ENCODE measurements at regions not wholly inside any gene's neighbourhood (a gene's known extent, or its start where the extent isn't known, plus 50 kb on each side); places are given as distances from the start of the nearest gene placed in this dataset.

GRCh38 chr3:86695752-86696151 is 295.2 kb downstream of the VGLL3 start:
- TF ChIP-seq, protein P1, sequence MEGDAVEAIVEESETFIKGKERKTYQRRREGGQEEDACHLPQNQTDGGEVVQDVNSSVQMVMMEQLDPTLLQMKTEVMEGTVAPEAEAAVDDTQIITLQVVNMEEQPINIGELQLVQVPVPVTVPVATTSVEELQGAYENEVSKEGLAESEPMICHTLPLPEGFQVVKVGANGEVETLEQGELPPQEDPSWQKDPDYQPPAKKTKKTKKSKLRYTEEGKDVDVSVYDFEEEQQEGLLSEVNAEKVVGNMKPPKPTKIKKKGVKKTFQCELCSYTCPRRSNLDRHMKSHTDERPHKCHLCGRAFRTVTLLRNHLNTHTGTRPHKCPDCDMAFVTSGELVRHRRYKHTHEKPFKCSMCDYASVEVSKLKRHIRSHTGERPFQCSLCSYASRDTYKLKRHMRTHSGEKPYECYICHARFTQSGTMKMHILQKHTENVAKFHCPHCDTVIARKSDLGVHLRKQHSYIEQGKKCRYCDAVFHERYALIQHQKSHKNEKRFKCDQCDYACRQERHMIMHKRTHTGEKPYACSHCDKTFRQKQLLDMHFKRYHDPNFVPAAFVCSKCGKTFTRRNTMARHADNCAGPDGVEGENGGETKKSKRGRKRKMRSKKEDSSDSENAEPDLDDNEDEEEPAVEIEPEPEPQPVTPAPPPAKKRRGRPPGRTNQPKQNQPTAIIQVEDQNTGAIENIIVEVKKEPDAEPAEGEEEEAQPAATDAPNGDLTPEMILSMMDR (IDR thresholded peaks at IDR 0.05 in 8 of 11, conservative IDR thresholded peaks at IDR 0.05 in 3 of 11), result no peak
- no peak for TF ChIP-seq POLR2AphosphoS5 (IDR thresholded peaks at IDR 0.05)
